ENCODE measurements at regions not wholly inside any gene's neighbourhood (a gene's known extent, or its start where the extent isn't known, plus 50 kb on each side); places are given as distances from the start of the nearest gene placed in this dataset.

DNA sequence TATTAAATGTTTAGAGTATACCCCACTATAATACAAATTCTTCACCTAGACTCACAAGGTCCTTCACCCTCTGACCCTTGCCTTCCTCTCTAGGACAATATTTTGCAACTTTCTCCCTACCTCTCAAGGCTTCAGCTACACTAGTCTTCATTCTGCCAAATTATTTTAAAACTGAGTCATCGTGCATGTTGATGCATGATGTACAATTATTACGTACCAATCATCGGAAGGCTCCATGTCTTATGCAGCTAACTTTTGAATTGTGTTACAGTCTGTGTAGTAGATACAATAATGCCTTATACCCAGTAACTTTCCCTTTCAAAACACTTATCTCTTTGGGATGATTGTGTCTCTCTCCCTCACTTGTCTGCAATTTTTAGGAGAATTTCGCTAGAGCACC, 98.5 kb upstream of the ROBO2 start:
- TF ChIP-seq POLR2A (IDR thresholded peaks at IDR 0.05) (no peak), EP300 (IDR thresholded peaks at IDR 0.05; ENCODE audit: low read depth) (no peak), POLR2AphosphoS5 (IDR thresholded peaks at IDR 0.05) (no peak)
- TF ChIP-seq, protein P1, sequence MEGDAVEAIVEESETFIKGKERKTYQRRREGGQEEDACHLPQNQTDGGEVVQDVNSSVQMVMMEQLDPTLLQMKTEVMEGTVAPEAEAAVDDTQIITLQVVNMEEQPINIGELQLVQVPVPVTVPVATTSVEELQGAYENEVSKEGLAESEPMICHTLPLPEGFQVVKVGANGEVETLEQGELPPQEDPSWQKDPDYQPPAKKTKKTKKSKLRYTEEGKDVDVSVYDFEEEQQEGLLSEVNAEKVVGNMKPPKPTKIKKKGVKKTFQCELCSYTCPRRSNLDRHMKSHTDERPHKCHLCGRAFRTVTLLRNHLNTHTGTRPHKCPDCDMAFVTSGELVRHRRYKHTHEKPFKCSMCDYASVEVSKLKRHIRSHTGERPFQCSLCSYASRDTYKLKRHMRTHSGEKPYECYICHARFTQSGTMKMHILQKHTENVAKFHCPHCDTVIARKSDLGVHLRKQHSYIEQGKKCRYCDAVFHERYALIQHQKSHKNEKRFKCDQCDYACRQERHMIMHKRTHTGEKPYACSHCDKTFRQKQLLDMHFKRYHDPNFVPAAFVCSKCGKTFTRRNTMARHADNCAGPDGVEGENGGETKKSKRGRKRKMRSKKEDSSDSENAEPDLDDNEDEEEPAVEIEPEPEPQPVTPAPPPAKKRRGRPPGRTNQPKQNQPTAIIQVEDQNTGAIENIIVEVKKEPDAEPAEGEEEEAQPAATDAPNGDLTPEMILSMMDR (IDR thresholded peaks at IDR 0.05) = no peak

Measured in transverse colon (tissue), 4 donors.